ENCODE measurements at regions not wholly inside any gene's neighbourhood (a gene's known extent, or its start where the extent isn't known, plus 50 kb on each side); places are given as distances from the start of the nearest gene placed in this dataset.

DNA sequence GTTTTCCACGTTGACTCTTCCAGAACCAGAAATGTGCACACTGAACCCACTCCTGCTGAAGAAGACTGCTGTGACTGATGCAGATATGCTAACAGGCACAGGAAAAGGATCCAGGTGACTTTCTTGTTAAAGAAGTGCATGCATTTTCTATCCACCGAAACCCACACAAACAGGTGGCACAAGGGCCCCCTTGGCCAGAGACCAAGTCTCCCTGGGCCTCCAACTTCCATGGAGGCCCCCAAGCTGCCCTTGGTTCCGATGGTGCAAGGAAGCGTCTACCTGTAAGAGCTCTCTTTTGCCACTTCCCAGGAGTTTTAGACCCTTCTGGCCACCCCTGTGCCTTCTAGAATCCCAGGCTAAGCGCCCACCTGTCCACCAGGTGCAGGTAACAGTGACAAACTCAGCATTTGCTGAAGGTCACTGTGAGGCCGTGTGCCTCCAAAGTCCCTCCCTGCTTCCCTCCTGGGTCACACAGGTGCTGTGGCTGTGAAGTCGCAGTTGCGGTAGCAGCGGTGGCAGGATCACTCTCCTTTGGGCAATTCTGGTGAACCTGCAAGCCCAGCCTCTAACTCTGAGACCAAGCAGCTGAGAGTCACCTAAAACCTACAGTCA, 134.8 kb downstream of the PXDC1 start:
- CTCF ChIA-PET, result no interaction called here
- Histone ChIP-seq H3K27ac (ENCODE audit: insufficient read depth, low read length) (no peak overlapping the region), H3K4me1 (ENCODE audit: control insufficient read depth, insufficient read depth, low read length) (peaks cover 7% of the 10 kb centered on the region), H3K27me3 (ENCODE audit: control insufficient read depth, insufficient read depth, low read length) (peaks cover 50% of the 10 kb centered on the region), H3K18ac (ENCODE audit: low read depth, low read length) (no peak overlapping the region), H3K4me3 (ENCODE audit: insufficient read depth, low read depth, low read length) (no peak overlapping the region), H3K79me1 (ENCODE audit: low read depth in 1 of 2, low read length in 2 of 2) (no peaks in the 10 kb centered on the region), H4K20me1 (ENCODE audit: insufficient read depth, low read length) (no peaks in the 10 kb centered on the region), H2BK5ac (ENCODE audit: low read depth, low read length, poor library complexity, severe bottlenecking) (no peak overlapping the region), H2AFZ (replicated peaks; ENCODE audit: low read length, poor library complexity) (no peak overlapping the region), H3K4me2 (ENCODE audit: low read depth, low read length) (no peak overlapping the region), H4K91ac (ENCODE audit: insufficient read depth, low read depth, low read length) (no peak overlapping the region), H3K9ac (ENCODE audit: low read depth, low read length) (no peak overlapping the region), H4K8ac (ENCODE audit: low read depth in 2 of 2, low read length in 2 of 2) (no peak overlapping the region), H3K14ac (replicated peaks; ENCODE audit: low read depth, low read length) (no peak overlapping the region), H3K9me1 (ENCODE audit: insufficient read depth, low read length) (peaks cover 5% of the 10 kb centered on the region; the same call in 1 of the 2 replicates), H2AK9ac (replicated peaks; ENCODE audit: low read depth, low read length, poor library complexity) (no peak overlapping the region), H3K56ac (ENCODE audit: extremely low read depth, insufficient read depth, low read length) (no peak overlapping the region), H3K36me3 (ENCODE audit: control insufficient read depth, insufficient read depth, low read length) (no peaks in the 10 kb centered on the region), H2BK120ac (ENCODE audit: low read depth, low read length) (no peak overlapping the region), H2AK5ac (ENCODE audit: low read depth, low read length) (no peak overlapping the region), H4K5ac (ENCODE audit: low read depth, low read length) (no peak overlapping the region), H2BK15ac (ENCODE audit: low read depth, low read length) (no peak overlapping the region), H2BK20ac (ENCODE audit: low read depth, low read length) (no peak overlapping the region), H3K23ac (ENCODE audit: low read depth, low read length) (no peak overlapping the region), H3K4ac (ENCODE audit: low read depth, low read length) (no peak overlapping the region), H3K9me3 (ENCODE audit: control insufficient read depth, insufficient read depth, low read length) (no peaks in the 10 kb centered on the region)
- ATAC-seq (ENCODE audit: low read depth) (no peak), DNase-seq (no peak)
- BruUV-seq (replicated peaks), result no TSS peak
- dilution Hi-C loops (cut with HindIII; ENCODE audit: low sequenced_read_pairs, unreplicated experiment), result no loop called here
- WGBS, 2 experiments (ENCODE audit: extremely low coverage in 2 of 2, insufficient read length in 1 of 2), result 69% methylated on average over 2 of the region's 9 CpGs; no CpG with 5 or more reads in 1 of the 2 experiments
- POLR2A ChIA-PET (ENCODE audit: unreplicated experiment), result no interaction called here
- TF ChIP-seq POLR2A (IDR thresholded peaks at IDR 0.05; ENCODE audit: low read depth, low read length) (no peak), USF2 (IDR thresholded peaks at IDR 0.05; ENCODE audit: low read depth, low read length) (no peak), RAD21 (IDR thresholded peaks at IDR 0.05; ENCODE audit: low read length) (no peak), FOS (IDR thresholded peaks at IDR 0.05; ENCODE audit: low read depth, low read length) (no peak)
- intact Hi-C loops (cut with micrococcal nuclease), result no loop called here
- in situ Hi-C loops (cut with MboI; ENCODE audit: low sequenced_read_pairs), result no loop called here
